ENCODE measurements at regions not wholly inside any gene's neighbourhood (a gene's known extent, or its start where the extent isn't known, plus 50 kb on each side); places are given as distances from the start of the nearest gene placed in this dataset.

DNA sequence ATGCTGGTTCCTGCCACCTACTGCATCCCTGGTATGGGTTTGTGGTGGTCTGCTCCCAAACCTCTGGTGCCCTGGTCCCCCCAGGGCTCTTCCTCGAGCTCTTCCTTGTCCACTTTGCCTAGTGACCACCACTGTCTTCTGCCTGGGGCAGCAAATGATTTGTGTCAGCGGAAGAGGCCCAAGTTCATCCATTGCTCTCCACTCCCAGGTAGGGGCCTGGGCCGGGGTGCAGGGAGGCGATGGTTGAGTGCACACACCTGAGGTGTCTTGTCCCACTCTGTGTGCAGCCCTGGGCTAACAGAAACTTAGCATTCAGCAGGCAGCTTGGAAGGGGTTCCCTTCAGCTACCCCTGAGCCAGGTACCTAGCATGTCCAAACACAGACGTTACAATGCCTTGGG lies 75.6 kb upstream of the SOX3 start:
- TF ChIP-seq POLR2A (IDR thresholded peaks at IDR 0.05; ENCODE audit: extremely low read depth, insufficient read length) (no peak), MYC (IDR thresholded peaks at IDR 0.05; ENCODE audit: low read depth, low read length) (no peak)
- TF ChIP-seq, protein P1, sequence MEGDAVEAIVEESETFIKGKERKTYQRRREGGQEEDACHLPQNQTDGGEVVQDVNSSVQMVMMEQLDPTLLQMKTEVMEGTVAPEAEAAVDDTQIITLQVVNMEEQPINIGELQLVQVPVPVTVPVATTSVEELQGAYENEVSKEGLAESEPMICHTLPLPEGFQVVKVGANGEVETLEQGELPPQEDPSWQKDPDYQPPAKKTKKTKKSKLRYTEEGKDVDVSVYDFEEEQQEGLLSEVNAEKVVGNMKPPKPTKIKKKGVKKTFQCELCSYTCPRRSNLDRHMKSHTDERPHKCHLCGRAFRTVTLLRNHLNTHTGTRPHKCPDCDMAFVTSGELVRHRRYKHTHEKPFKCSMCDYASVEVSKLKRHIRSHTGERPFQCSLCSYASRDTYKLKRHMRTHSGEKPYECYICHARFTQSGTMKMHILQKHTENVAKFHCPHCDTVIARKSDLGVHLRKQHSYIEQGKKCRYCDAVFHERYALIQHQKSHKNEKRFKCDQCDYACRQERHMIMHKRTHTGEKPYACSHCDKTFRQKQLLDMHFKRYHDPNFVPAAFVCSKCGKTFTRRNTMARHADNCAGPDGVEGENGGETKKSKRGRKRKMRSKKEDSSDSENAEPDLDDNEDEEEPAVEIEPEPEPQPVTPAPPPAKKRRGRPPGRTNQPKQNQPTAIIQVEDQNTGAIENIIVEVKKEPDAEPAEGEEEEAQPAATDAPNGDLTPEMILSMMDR (IDR thresholded peaks at IDR 0.05; ENCODE audit: low read depth, low read length), result no peak

Data from NB4 (cell line).